CD14-positive monocyte (primary cell): ENCODE measurements at regions not wholly inside any gene's neighbourhood (a gene's known extent, or its start where the extent isn't known, plus 50 kb on each side); places are given as distances from the start of the nearest gene placed in this dataset.

Experiments used
- DNase-seq, 3 donors: peaks; one replicate each; pipeline ENCODE4 v3.0.0-alpha.2; 2011 to 2022
- H2AFZ ChIP-seq: 2 replicates; pipeline ENCODE4 v1.6.0; 2012; ENCODE audit warnings: mild to moderate bottlenecking, low read depth, low read length, inconsistent platforms; ENCODE audit not compliant: insufficient read depth, poor library complexity, severe bottlenecking
- H3K27ac ChIP-seq, 2 donors: 1 replicate in 1 of 2; 2 replicates in 1 of 2; pipeline ENCODE4 v1.5.1; 2012 to 2013; ENCODE audit warnings: low read length in 2 of 2, control low read depth in 1 of 2, inconsistent platforms in 1 of 2, low read depth in 1 of 2, mild to moderate bottlenecking in 1 of 2
- H3K27me3 ChIP-seq, 2 donors: one replicate each; pipeline versions ENCODE4 v1.6.0 to v1.6.1; 2011 to 2013; ENCODE audit warnings: low read length in 2 of 2; ENCODE audit not compliant: control insufficient read depth in 2 of 2, insufficient read depth in 2 of 2
- H3K36me3 ChIP-seq, 2 donors: replicated peaks in 1 of 2; 1 replicate in 1 of 2; 2 replicates in 1 of 2; pipeline versions ENCODE4 v1.5.1 to v1.6.1; 2012 to 2013; ENCODE audit warnings: low read length in 2 of 2, control low read depth in 1 of 2, inconsistent platforms in 1 of 2, mild to moderate bottlenecking in 1 of 2; ENCODE audit not compliant: insufficient read depth in 2 of 2, control insufficient read depth in 1 of 2
- H3K4me1 ChIP-seq, 2 donors: 1 replicate in 1 of 2; 2 replicates in 1 of 2; pipeline versions ENCODE4 v1.5.1 to v1.6.1; 2012 to 2013; ENCODE audit warnings: low read length in 2 of 2, control low read depth in 1 of 2, inconsistent platforms in 1 of 2, mild to moderate bottlenecking in 1 of 2, moderate library complexity in 1 of 2; ENCODE audit not compliant: insufficient read depth in 2 of 2, control insufficient read depth in 1 of 2
- H3K4me2 ChIP-seq: replicated peaks from 2 replicates; pipeline ENCODE3; 2012; ENCODE audit warnings: low read length, moderate library complexity, mild to moderate bottlenecking; ENCODE audit not compliant: poor library complexity, severe bottlenecking; ENCODE audit errors: extremely low read depth
- H3K4me3 ChIP-seq, 3 experiments: fragments of 200-600 bp in 1 of 3; sonication (generic) in 1 of 3; replicated peaks in 1 of 3; 1 replicate in 2 of 3; 2 replicates in 1 of 3; pipeline ENCODE4 v1.5.1; 2011 to 2013; ENCODE audit warnings: low read length in 3 of 3, mild to moderate bottlenecking in 3 of 3, control low read depth in 2 of 3, low read depth in 2 of 3, inconsistent platforms in 1 of 3, moderate library complexity in 1 of 3
- H3K79me2 ChIP-seq: 2 replicates; pipeline ENCODE4 v1.6.0; 2012; ENCODE audit warnings: mild to moderate bottlenecking, control low read depth, inconsistent platforms, low read length, moderate library complexity; ENCODE audit not compliant: insufficient read depth
- H3K9ac ChIP-seq: 2 replicates; pipeline ENCODE4 v1.6.0; 2017; ENCODE audit warnings: low read length, mild to moderate bottlenecking; ENCODE audit not compliant: insufficient read depth, poor library complexity, severe bottlenecking
- H3K9me3 ChIP-seq, 2 donors: replicated peaks in 1 of 2; 1 replicate in 1 of 2; 2 replicates in 1 of 2; pipeline versions ENCODE4 v1.5.1 to v1.6.1; 2012 to 2013; ENCODE audit warnings: low read length in 2 of 2, control low read depth in 1 of 2; ENCODE audit not compliant: control insufficient read depth in 1 of 2, insufficient read depth in 1 of 2
- H4K20me1 ChIP-seq: 2 replicates; pipeline ENCODE4 v1.6.0; 2012; ENCODE audit warnings: mild to moderate bottlenecking, low read length, control low read depth, moderate library complexity; ENCODE audit not compliant: insufficient read depth
- H3K27ac Mint-ChIP-seq, 7 donors: one replicate each; pipeline ENCODE4 v1.8.0; 2020; ENCODE audit warnings: mild to moderate bottlenecking in 7 of 7, mixed read lengths in 7 of 7, moderate library complexity in 6 of 7, inconsistent platforms in 2 of 7
- H3K27me3 Mint-ChIP-seq, 3 donors: one replicate each; pipeline ENCODE4 v1.8.0; 2021 to 2022; ENCODE audit warnings: low read depth in 3 of 3, mild to moderate bottlenecking in 3 of 3, mixed read lengths in 3 of 3, moderate library complexity in 3 of 3, inconsistent platforms in 1 of 3
- H3K36me3 Mint-ChIP-seq, 2 donors: one replicate each; pipeline ENCODE4 v1.8.0; 2020; ENCODE audit warnings: mixed read lengths in 2 of 2, inconsistent platforms in 1 of 2, mild to moderate bottlenecking in 1 of 2
- H3K4me1 Mint-ChIP-seq: one replicate; pipeline ENCODE4 v1.8.0; 2020; ENCODE audit warnings: mild to moderate bottlenecking, mixed read lengths
- H3K4me3 Mint-ChIP-seq, 2 donors: one replicate each; pipeline ENCODE4 v1.8.0; 2020; ENCODE audit warnings: mild to moderate bottlenecking in 2 of 2, mixed read lengths in 2 of 2, moderate library complexity in 1 of 2
- H3K9me3 Mint-ChIP-seq, 7 donors: one replicate each; pipeline ENCODE4 v1.8.0; 2020 to 2022; ENCODE audit warnings: mixed read lengths in 7 of 7, mild to moderate bottlenecking in 6 of 7, moderate library complexity in 6 of 7, inconsistent platforms in 2 of 7
- CTCF ChIP-seq: fragments of 200-600 bp; IDR thresholded peaks from one replicate; pipeline ENCODE4 v1.8.0; 2022; ENCODE audit warnings: antibody characterized with exemption, mild to moderate bottlenecking
- WGBS: methylation state at CpG from one replicate; pipeline ENCODE4 v1.1.5; 2013; ENCODE audit warnings: missing lambda C conversion rate; ENCODE audit not compliant: insufficient coverage; 5-methylcytosine and 5-hydroxymethylcytosine counted together
- intact Hi-C, 2 donors: fragments of 100-400 bp; cut with micrococcal nuclease; formaldehyde crosslinking; loops; one replicate each; pipeline versions ENCODE4 v1.15.0 to v1.15.1; 2023

- 95% methylated on average over 2 of the region's 7 CpGs for WGBS
- H3K27me3 Mint-ChIP-seq, result peaks cover 0 to 3% (median 0%) of the 10 kb centered on the region in 3 donors
- Histone ChIP-seq H3K9me3 (peaks cover 0 to 2% of the 10 kb centered on the region in 2 donors), H3K27me3 (no peaks in the 10 kb centered on the region), H3K9ac (no peak overlapping the region), H3K4me3 (no peak overlapping the region), H3K79me2 (no peaks in the 10 kb centered on the region), H2AFZ (no peak overlapping the region), H3K27ac (no peak overlapping the region), H3K4me2 (no peak overlapping the region), H3K4me1 (no peaks in the 10 kb centered on the region), H4K20me1 (no peaks in the 10 kb centered on the region), H3K36me3 (no peaks in the 10 kb centered on the region)
- H3K4me1 Mint-ChIP-seq, result peaks cover 2% of the 10 kb centered on the region
- no peaks in the 10 kb centered on the region for H3K36me3 Mint-ChIP-seq
- peaks cover 0 to 5% (median 0%) of the 10 kb centered on the region in 7 donors for H3K9me3 Mint-ChIP-seq
- H3K4me3 Mint-ChIP-seq, result no peak overlapping the region
- no peak for TF ChIP-seq CTCF
- DNase-seq, result no peak
- intact Hi-C loops, result no loop called here
- H3K27ac Mint-ChIP-seq, result no peak overlapping the region
Observed at GRCh38 chr13:91292630-91293221, 54.8 kb upstream of the MIR17HG start.

DNA sequence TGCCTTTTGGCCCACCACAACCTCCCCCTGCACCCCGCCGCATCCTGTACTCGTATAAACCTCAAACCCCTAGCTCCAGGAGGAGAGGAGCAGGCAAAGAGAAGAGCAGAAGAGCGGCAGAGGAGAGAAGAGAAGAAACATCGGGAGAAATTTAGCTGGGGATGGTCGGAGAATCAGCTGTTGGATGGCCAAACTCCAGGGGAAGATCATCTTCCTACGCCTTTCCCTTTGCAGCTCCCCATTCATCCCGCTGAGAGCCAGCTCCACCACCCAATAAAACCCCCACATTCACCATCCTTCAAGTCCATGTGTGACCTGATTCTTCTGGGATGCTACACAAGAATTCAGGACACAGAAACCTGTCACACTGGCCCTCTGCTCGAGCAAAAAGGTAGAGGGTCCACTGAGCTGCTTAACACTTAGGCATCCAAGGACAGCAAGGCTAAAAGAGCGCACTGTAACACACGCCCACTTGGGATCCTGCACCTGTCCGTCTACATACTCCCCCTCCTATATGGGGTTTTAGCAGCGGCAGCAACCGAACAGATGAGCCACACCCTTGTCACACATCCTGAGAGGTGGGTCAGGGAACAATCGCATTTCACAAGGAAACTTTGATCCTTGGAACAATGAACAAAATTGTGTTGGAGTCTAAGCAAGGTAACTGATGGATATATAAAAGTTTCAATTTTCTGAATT, 51.6 kb upstream of the MIR17HG start:
- Histone ChIP-seq H3K9me3 (peaks cover 0 to 2% of the 10 kb centered on the region in 2 donors), H3K27ac (no peak overlapping the region), H3K4me1 (no peaks in the 10 kb centered on the region), H3K4me3 (no peak overlapping the region), H3K9ac (no peak overlapping the region), H3K36me3 (no peaks in the 10 kb centered on the region), H3K4me2 (no peak overlapping the region), H3K79me2 (no peaks in the 10 kb centered on the region), H2AFZ (no peak overlapping the region), H3K27me3 (no peaks in the 10 kb centered on the region), H4K20me1 (no peaks in the 10 kb centered on the region)
- no peak for TF ChIP-seq CTCF
- H3K9me3 Mint-ChIP-seq, result peaks cover 0 to 5% (median 2%) of the 10 kb centered on the region in 7 donors
- H3K4me1 Mint-ChIP-seq, result peaks cover under 1% of the 10 kb centered on the region
- intact Hi-C loops, result no loop called here
- H3K36me3 Mint-ChIP-seq, result no peaks in the 10 kb centered on the region
- H3K4me3 Mint-ChIP-seq, result no peak overlapping the region
- H3K27ac Mint-ChIP-seq, result peak overlapping the region in 1 of 7 donors; percentile 49
- WGBS, result 100% methylated on average over 4 of the region's 15 CpGs
- no peaks in the 10 kb centered on the region for H3K27me3 Mint-ChIP-seq
- no peak for DNase-seq
